HG03045 (cell line): ENCODE measurements at regions not wholly inside any gene's neighbourhood (a gene's known extent, or its start where the extent isn't known, plus 50 kb on each side); places are given as distances from the start of the nearest gene placed in this dataset.
"Not testable (repeated sequence)": the region's sequence is repeated elsewhere in the genome, so short reads cannot be mapped to it uniquely, and the experiment has no call there.

Experiments
- ATAC-seq: cut with Tn5 transposase; IDR thresholded peaks from one replicate; pipeline ENCODE4 v1.9.1; 2021; ENCODE audit warnings: mild to moderate bottlenecking, moderate library complexity; ENCODE audit not compliant: unreplicated experiment

- no peak for ATAC-seq
Observed at GRCh38 chr4:112770114-112770513, 133.2 kb downstream of the LARP7 start.

- ATAC-seq, result no peak
Observed at GRCh38 chr4:112775801-112776200, 138.9 kb downstream of the LARP7 start.

- no peak for ATAC-seq
Observed at GRCh38 chr4:112776535-112776934, 139.6 kb downstream of the LARP7 start.

GRCh38 chr4:112778520-112778919 is 141.6 kb downstream of the LARP7 start:
- ATAC-seq, result no peak

- ATAC-seq, result no peak
Observed at GRCh38 chr4:112793033-112793432, 156.1 kb downstream of the LARP7 start.

- no peak for ATAC-seq
Observed at GRCh38 chr4:112800001-112800400, 163.1 kb downstream of the LARP7 start.

GRCh38 chr4:112801341-112801740 is 164.4 kb downstream of the LARP7 start:
- ATAC-seq, result no peak

- ATAC-seq, result no peak
Observed at GRCh38 chr4:112802780-112803179, 165.8 kb downstream of the LARP7 start.

GRCh38 chr4:112807083-112807482 is 170.1 kb downstream of the LARP7 start:
- no peak for ATAC-seq

- ATAC-seq, result no peak
Observed at GRCh38 chr4:112808001-112808400, 171.1 kb downstream of the LARP7 start.

- peak; percentile 36 for ATAC-seq
Observed at GRCh38 chr4:112813790-112814189, 176.8 kb downstream of the LARP7 start.

- peak; percentile 98 for ATAC-seq
Observed at GRCh38 chr4:112817933-112818593, 181.1 kb downstream of the LARP7 start.

GRCh38 chr4:112818594-112818965 is 181.6 kb downstream of the LARP7 start:
- peak; percentile 37 for ATAC-seq

GRCh38 chr4:112819729-112820128 is 182.8 kb downstream of the LARP7 start:
- ATAC-seq, result no peak

- ATAC-seq, result no peak
Observed at GRCh38 chr4:112823156-112823555, 186.2 kb downstream of the LARP7 start.

GRCh38 chr4:112823606-112824005 is 186.7 kb downstream of the LARP7 start:
- no peak for ATAC-seq

- no peak for ATAC-seq
Observed at GRCh38 chr4:112830753-112831386, 193.9 kb downstream of the LARP7 start.

GRCh38 chr4:112832493-112832892 is 195.6 kb downstream of the LARP7 start:
- no peak for ATAC-seq

- no peak for ATAC-seq
Observed at GRCh38 chr4:112836895-112837294, 200.0 kb downstream of the LARP7 start.

- not testable (repeated sequence) for ATAC-seq
Observed at GRCh38 chr4:112838015-112838414, 201.1 kb downstream of the LARP7 start.

- ATAC-seq, result no peak
Observed at GRCh38 chr4:112840061-112840460, 203.1 kb downstream of the LARP7 start.

GRCh38 chr4:112840619-112841018 is 203.7 kb downstream of the LARP7 start:
- ATAC-seq, result no peak

- no peak for ATAC-seq
Observed at GRCh38 chr4:112842513-112842912, 205.6 kb downstream of the LARP7 start.
